Large intestine (tissue), 3 donors: ENCODE measurements at regions not wholly inside any gene's neighbourhood (a gene's known extent, or its start where the extent isn't known, plus 50 kb on each side); places are given as distances from the start of the nearest gene placed in this dataset.

Experiments used
- DNase-seq, 2 donors: peaks; one replicate each; pipeline versions ENCODE4 v3.0.0 to v3.0.0-alpha.2; 2013
- H3K27ac ChIP-seq: one replicate; pipeline ENCODE4 v1.5.1; 2013; ENCODE audit warnings: low read length
- H3K27me3 ChIP-seq: 2 replicates; pipeline ENCODE4 v1.6.1; 2013; ENCODE audit warnings: low read length; ENCODE audit not compliant: control insufficient read depth, insufficient read depth
- H3K36me3 ChIP-seq: 2 replicates; pipeline ENCODE4 v1.6.1; 2013; ENCODE audit warnings: low read length; ENCODE audit not compliant: control insufficient read depth, insufficient read depth
- H3K4me1 ChIP-seq: one replicate; pipeline ENCODE4 v1.6.1; 2013; ENCODE audit warnings: low read length; ENCODE audit not compliant: control insufficient read depth, insufficient read depth
- H3K4me3 ChIP-seq: one replicate; pipeline ENCODE4 v1.5.1; 2013; ENCODE audit warnings: low read length
- H3K9me3 ChIP-seq: one replicate; pipeline ENCODE4 v1.6.1; 2013; ENCODE audit warnings: mild to moderate bottlenecking, low read depth, low read length, moderate library complexity; ENCODE audit not compliant: control insufficient read depth
- WGBS: methylation state at CpG from one replicate; pipeline ENCODE4 v1.1.5; 2013; ENCODE audit warnings: low lambda C conversion rate; ENCODE audit not compliant: insufficient coverage; 5-methylcytosine and 5-hydroxymethylcytosine counted together

DNA sequence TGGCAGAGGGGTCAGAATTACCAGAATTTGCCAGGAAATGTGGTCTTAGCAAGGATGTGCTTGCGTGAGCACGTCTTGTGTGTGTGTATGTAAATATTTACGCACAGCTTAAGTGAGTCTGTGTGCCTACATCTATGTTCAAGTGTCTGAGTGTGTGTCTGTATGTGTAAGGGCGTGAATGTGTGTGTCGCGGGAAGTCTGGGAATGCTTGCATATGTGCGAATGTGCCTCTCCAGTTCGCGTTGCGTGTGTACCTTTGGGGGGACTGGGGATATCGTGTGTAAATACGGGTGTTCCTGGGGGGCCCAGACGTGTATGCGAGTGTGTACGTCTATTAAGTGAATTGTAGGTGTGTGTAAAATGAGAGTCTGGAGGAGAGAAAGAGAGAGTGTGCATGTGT, 68.6 kb upstream of the POU3F1 start:
- no peaks in the 10 kb centered on the region for H3K36me3 ChIP-seq
- no peak overlapping the region for H3K27ac ChIP-seq
- no peak overlapping the region for H3K4me3 ChIP-seq
- no peaks in the 10 kb centered on the region for H3K9me3 ChIP-seq
- no peak for DNase-seq
- H3K27me3 ChIP-seq = no peaks in the 10 kb centered on the region
- WGBS = 95% methylated on average over 4 of the region's 15 CpGs
- H3K4me1 ChIP-seq = no peaks in the 10 kb centered on the region

GRCh38 chr1:38114241-38115026, 67.8 kb upstream of the POU3F1 start:
- Histone ChIP-seq H3K27me3 (no peaks in the 10 kb centered on the region), H3K9me3 (no peaks in the 10 kb centered on the region), H3K36me3 (no peaks in the 10 kb centered on the region), H3K4me3 (no peak overlapping the region), H3K27ac (no peak overlapping the region), H3K4me1 (no peaks in the 10 kb centered on the region)
- DNase-seq = no peak
- WGBS = 90% methylated on average over 1 of the region's 13 CpGs

- Histone ChIP-seq H3K27ac (no peak overlapping the region), H3K27me3 (no peaks in the 10 kb centered on the region), H3K4me3 (no peak overlapping the region), H3K9me3 (no peaks in the 10 kb centered on the region), H3K36me3 (no peaks in the 10 kb centered on the region), H3K4me1 (no peaks in the 10 kb centered on the region)
- no CpG with 5 or more reads among the region's 14 CpGs for WGBS
- DNase-seq = no peak
Observed at GRCh38 chr1:38113159-38113666, 66.6 kb upstream of the POU3F1 start.

GRCh38 chr1:38111589-38111988, 65.0 kb upstream of the POU3F1 start:
- no CpG with 5 or more reads among the region's 8 CpGs for WGBS
- no peak for DNase-seq
- Histone ChIP-seq H3K4me1 (no peaks in the 10 kb centered on the region), H3K4me3 (no peak overlapping the region), H3K27ac (no peak overlapping the region), H3K27me3 (no peaks in the 10 kb centered on the region), H3K36me3 (no peaks in the 10 kb centered on the region), H3K9me3 (no peaks in the 10 kb centered on the region)

DNA sequence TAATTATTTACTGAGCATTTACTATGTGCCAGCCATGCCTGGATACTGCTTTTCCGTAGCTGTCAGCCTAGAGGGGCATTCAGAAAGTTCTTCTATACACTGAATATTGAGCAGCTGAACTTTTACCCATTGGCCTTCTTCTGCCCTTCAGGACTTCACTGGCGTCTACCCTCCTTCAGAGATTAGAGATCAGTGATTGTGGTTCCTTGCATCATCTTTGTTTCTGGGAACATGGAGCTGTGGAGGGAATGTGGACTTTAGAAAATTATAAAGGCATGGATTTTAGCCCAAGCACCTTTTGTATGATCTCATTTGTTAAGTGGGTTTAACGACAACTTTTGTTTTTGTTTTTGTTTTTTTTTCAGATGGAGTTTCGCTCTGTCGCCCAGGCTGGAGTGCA, 58.7 kb upstream of the POU3F1 start:
- DNase-seq = no peak
- WGBS = 100% methylated on average over 2 of the region's 5 CpGs
- Histone ChIP-seq H3K9me3 (no peaks in the 10 kb centered on the region), H3K4me1 (no peaks in the 10 kb centered on the region), H3K27me3 (peaks cover 5% of the 10 kb centered on the region), H3K27ac (no peak overlapping the region), H3K36me3 (no peaks in the 10 kb centered on the region), H3K4me3 (no peak overlapping the region)

DNA sequence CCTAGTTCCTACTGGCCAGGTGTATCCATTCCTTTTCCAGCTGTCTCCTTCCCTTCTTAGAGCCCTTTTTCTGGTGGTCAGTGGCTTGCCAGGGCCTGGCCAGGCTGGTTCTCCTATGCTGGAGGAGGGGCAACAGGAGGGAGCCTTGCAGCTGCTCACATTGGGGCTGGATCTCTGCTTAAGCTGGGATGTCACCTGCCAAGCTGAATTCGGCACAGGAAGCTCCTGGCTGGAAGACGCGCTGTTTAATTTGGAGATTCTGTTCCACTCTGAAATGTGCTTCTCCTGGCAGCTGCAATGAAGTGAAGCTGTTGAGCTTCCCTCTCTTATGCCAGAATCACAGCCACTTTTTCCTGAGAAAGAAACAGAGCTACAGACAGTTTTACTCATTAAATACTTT, 56.0 kb upstream of the POU3F1 start:
- Histone ChIP-seq H3K4me1 (no peaks in the 10 kb centered on the region), H3K9me3 (no peaks in the 10 kb centered on the region), H3K27ac (no peak overlapping the region), H3K36me3 (no peaks in the 10 kb centered on the region), H3K4me3 (no peak overlapping the region), H3K27me3 (peaks cover 5% of the 10 kb centered on the region)
- WGBS = no CpG with 5 or more reads among the region's 3 CpGs
- DNase-seq = no peak

GRCh38 chr1:38101037-38101785, 54.6 kb upstream of the POU3F1 start:
- Histone ChIP-seq H3K36me3 (no peaks in the 10 kb centered on the region), H3K9me3 (no peaks in the 10 kb centered on the region), H3K27ac (no peak overlapping the region), H3K27me3 (peaks cover 5% of the 10 kb centered on the region), H3K4me1 (no peaks in the 10 kb centered on the region), H3K4me3 (no peak overlapping the region)
- DNase-seq = no peak
- WGBS = no CpG with 5 or more reads among the region's 8 CpGs

DNA sequence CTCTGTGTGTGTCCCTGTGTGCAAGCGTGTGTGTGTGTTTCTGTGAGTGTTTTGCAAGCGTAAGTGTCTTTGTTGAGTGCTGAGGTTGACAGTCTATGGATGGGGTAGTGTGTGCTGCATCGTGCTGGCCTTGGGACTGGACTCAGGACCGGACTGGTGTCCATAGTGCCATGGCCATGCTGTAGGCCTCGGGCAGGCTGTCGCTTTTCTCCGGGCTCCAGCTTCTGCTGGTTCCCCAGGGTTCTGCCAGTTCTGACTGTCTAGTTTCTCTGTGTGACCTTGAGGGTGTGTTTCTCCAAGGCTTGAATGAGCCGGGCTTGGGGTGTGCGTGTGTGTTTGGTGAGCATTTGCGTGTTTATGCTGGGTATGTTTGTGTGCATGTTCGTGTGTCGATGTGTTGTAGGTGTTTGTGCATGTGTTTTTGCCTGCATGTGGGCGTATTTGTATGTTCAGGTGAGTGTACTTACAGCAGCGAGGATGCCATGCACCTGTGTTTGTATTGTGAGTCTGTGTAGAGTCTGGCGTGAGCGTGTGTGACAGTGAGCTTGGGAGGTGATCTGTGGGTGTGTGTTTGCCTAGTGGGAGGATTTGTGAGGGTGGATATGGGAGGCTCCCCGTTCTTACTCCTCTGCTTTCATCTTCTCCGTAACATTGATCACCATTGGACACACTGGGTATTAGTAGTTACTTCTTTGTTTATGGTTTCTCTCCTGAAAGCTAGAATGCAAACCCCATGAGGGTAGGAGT, 51.7 kb upstream of the POU3F1 start:
- H3K4me3 ChIP-seq = no peak overlapping the region
- H3K27ac ChIP-seq = no peak overlapping the region
- WGBS = no CpG with 5 or more reads among the region's 18 CpGs
- no peaks in the 10 kb centered on the region for H3K9me3 ChIP-seq
- no peaks in the 10 kb centered on the region for H3K4me1 ChIP-seq
- peaks cover 9% of the 10 kb centered on the region for H3K27me3 ChIP-seq
- DNase-seq = no peak
- H3K36me3 ChIP-seq = no peaks in the 10 kb centered on the region

- DNase-seq = peak in 1 of 2 donors; percentile 52
Observed at GRCh38 chr1:38097284-38097898, 50.8 kb upstream of the POU3F1 start.

More at GRCh38 chr1:38097284-38097898, 50.8 kb upstream of the POU3F1 start:
- Histone ChIP-seq H3K27me3 (peaks cover 11% of the 10 kb centered on the region), H3K36me3 (no peaks in the 10 kb centered on the region), H3K4me3 (no peak overlapping the region), H3K27ac (no peak overlapping the region), H3K9me3 (no peaks in the 10 kb centered on the region), H3K4me1 (no peaks in the 10 kb centered on the region)
- 88% methylated on average over 3 of the region's 19 CpGs for WGBS
